ENCODE measurements at regions not wholly inside any gene's neighbourhood (a gene's known extent, or its start where the extent isn't known, plus 50 kb on each side); places are given as distances from the start of the nearest gene placed in this dataset.

GRCh38 chr1:81220614-81221071, 580.1 kb upstream of the ADGRL2 start:
- Mint-ChIP-seq H3K4me1 (ENCODE audit: low read depth, unreplicated experiment) (no peaks in the 10 kb centered on the region), H3K9me3 (ENCODE audit: low read depth, unreplicated experiment) (peaks cover 2% of the 10 kb centered on the region), H3K27ac (ENCODE audit: unreplicated experiment) (no peak overlapping the region), H3K4me3 (ENCODE audit: low read depth, unreplicated experiment) (no peak overlapping the region), H3K27me3 (ENCODE audit: unreplicated experiment) (no peaks in the 10 kb centered on the region), H3K36me3 (ENCODE audit: insufficient read depth, unreplicated experiment) (no peaks in the 10 kb centered on the region)
- no TSS peak for BruUV-seq (replicated peaks)
- CTCF ChIA-PET = no interaction called here
- intact Hi-C loops (cut with micrococcal nuclease; ENCODE audit: unreplicated experiment) = no loop called here
- no peak for TF ChIP-seq CTCF (IDR thresholded peaks at IDR 0.05; ENCODE audit: unreplicated experiment)
- no peak for DNase-seq

GRCh38 chr1:81217058-81217457, 583.7 kb upstream of the ADGRL2 start:
- DNase-seq = no peak
- Mint-ChIP-seq H3K36me3 (ENCODE audit: insufficient read depth, unreplicated experiment) (no peaks in the 10 kb centered on the region), H3K9me3 (ENCODE audit: low read depth, unreplicated experiment) (peaks cover 2% of the 10 kb centered on the region), H3K4me1 (ENCODE audit: low read depth, unreplicated experiment) (no peaks in the 10 kb centered on the region), H3K27ac (ENCODE audit: unreplicated experiment) (no peak overlapping the region), H3K27me3 (ENCODE audit: unreplicated experiment) (no peaks in the 10 kb centered on the region), H3K4me3 (ENCODE audit: low read depth, unreplicated experiment) (no peak overlapping the region)
- intact Hi-C loops (cut with micrococcal nuclease; ENCODE audit: unreplicated experiment) = no loop called here
- no TSS peak for BruUV-seq (replicated peaks)
- no peak for TF ChIP-seq CTCF (IDR thresholded peaks at IDR 0.05; ENCODE audit: unreplicated experiment)
- CTCF ChIA-PET = no interaction called here

GRCh38 chr1:81213279-81213678, 587.5 kb upstream of the ADGRL2 start:
- H3K36me3 Mint-ChIP-seq (ENCODE audit: insufficient read depth, unreplicated experiment) = no peaks in the 10 kb centered on the region
- no peaks in the 10 kb centered on the region for H3K27me3 Mint-ChIP-seq (ENCODE audit: unreplicated experiment)
- intact Hi-C loops (cut with micrococcal nuclease; ENCODE audit: unreplicated experiment) = no loop called here
- H3K9me3 Mint-ChIP-seq (ENCODE audit: low read depth, unreplicated experiment) = no peaks in the 10 kb centered on the region
- CTCF ChIA-PET = no interaction called here
- no peaks in the 10 kb centered on the region for H3K4me1 Mint-ChIP-seq (ENCODE audit: low read depth, unreplicated experiment)
- no peak for TF ChIP-seq CTCF (IDR thresholded peaks at IDR 0.05; ENCODE audit: unreplicated experiment)
- no TSS peak for BruUV-seq (replicated peaks)
- H3K4me3 Mint-ChIP-seq (ENCODE audit: low read depth, unreplicated experiment) = no peak overlapping the region
- no peak overlapping the region for H3K27ac Mint-ChIP-seq (ENCODE audit: unreplicated experiment)
- no peak for DNase-seq

- intact Hi-C loops (cut with micrococcal nuclease; ENCODE audit: unreplicated experiment) = no loop called here
- no peaks in the 10 kb centered on the region for H3K36me3 Mint-ChIP-seq (ENCODE audit: insufficient read depth, unreplicated experiment)
- no peak for DNase-seq
- no peaks in the 10 kb centered on the region for H3K9me3 Mint-ChIP-seq (ENCODE audit: low read depth, unreplicated experiment)
- H3K4me3 Mint-ChIP-seq (ENCODE audit: low read depth, unreplicated experiment) = no peak overlapping the region
- H3K27me3 Mint-ChIP-seq (ENCODE audit: unreplicated experiment) = no peaks in the 10 kb centered on the region
- TF ChIP-seq CTCF (IDR thresholded peaks at IDR 0.05; ENCODE audit: unreplicated experiment) = no peak
- H3K27ac Mint-ChIP-seq (ENCODE audit: unreplicated experiment) = no peak overlapping the region
- no TSS peak for BruUV-seq (replicated peaks)
- no peaks in the 10 kb centered on the region for H3K4me1 Mint-ChIP-seq (ENCODE audit: low read depth, unreplicated experiment)
- CTCF ChIA-PET = no interaction called here
Observed at GRCh38 chr1:81209461-81209860, 591.3 kb upstream of the ADGRL2 start.

GRCh38 chr1:81208441-81208840, 592.3 kb upstream of the ADGRL2 start:
- intact Hi-C loops (cut with micrococcal nuclease; ENCODE audit: unreplicated experiment) = no loop called here
- CTCF ChIA-PET = no interaction called here
- Mint-ChIP-seq H3K4me3 (ENCODE audit: low read depth, unreplicated experiment) (no peak overlapping the region), H3K36me3 (ENCODE audit: insufficient read depth, unreplicated experiment) (no peaks in the 10 kb centered on the region), H3K27me3 (ENCODE audit: unreplicated experiment) (no peaks in the 10 kb centered on the region), H3K9me3 (ENCODE audit: low read depth, unreplicated experiment) (no peaks in the 10 kb centered on the region), H3K4me1 (ENCODE audit: low read depth, unreplicated experiment) (no peaks in the 10 kb centered on the region), H3K27ac (ENCODE audit: unreplicated experiment) (no peak overlapping the region)
- TF ChIP-seq CTCF (IDR thresholded peaks at IDR 0.05; ENCODE audit: unreplicated experiment) = no peak
- BruUV-seq (replicated peaks) = no TSS peak
- no peak for DNase-seq
